Upper lobe of left lung (tissue), 6 donors: ENCODE measurements at regions not wholly inside any gene's neighbourhood (a gene's known extent, or its start where the extent isn't known, plus 50 kb on each side); places are given as distances from the start of the nearest gene placed in this dataset.
"Not testable (repeated sequence)": the region's sequence is repeated elsewhere in the genome, so short reads cannot be mapped to it uniquely, and the experiment has no call there.

Source experiments
- ATAC-seq, 2 donors: fragments of 200-7000 bp; cut with Tn5 transposase; one replicate each; pipeline ENCODE4 v1.9.1; 2022; ENCODE audit warnings: mild to moderate bottlenecking in 2 of 2, moderate library complexity in 2 of 2; ENCODE audit not compliant: low FRiP score in 2 of 2
- DNase-seq, 2 donors: peaks; one replicate each; pipeline ENCODE4 v3.0.0-alpha.2; 2019 to 2020
- H3K27ac ChIP-seq, 4 donors: fragments of 200-600 bp; sonication (generic); one replicate each; pipeline ENCODE4 v1.5.1; 2016 to 2019
- H3K27me3 ChIP-seq, 4 donors: fragments of 200-600 bp; sonication (generic); one replicate each; pipeline ENCODE4 v1.5.1; 2017 to 2019
- H3K36me3 ChIP-seq, 4 donors: fragments of 200-600 bp; sonication (generic); one replicate each; pipeline ENCODE4 v1.5.1; 2016 to 2019
- H3K4me1 ChIP-seq, 4 donors: fragments of 200-600 bp; sonication (generic); one replicate each; pipeline ENCODE4 v1.5.1; 2018 to 2019
- H3K4me3 ChIP-seq, 4 donors: fragments of 200-600 bp; sonication (generic); one replicate each; pipeline ENCODE4 v1.5.1; 2017 to 2019; ENCODE audit warnings: mild to moderate bottlenecking in 2 of 4, moderate library complexity in 1 of 4
- H3K9me3 ChIP-seq, 4 donors: fragments of 200-600 bp; sonication (generic); one replicate each; pipeline ENCODE4 v1.5.1; 2018 to 2019
- EP300 ChIP-seq, 4 donors: sonication (generic); formaldehyde crosslinking; IDR thresholded peaks; one replicate each; pipeline ENCODE4 v1.5.1; 2017; ENCODE audit warnings: antibody characterized with exemption in 4 of 4, control low read depth in 2 of 4
- POLR2A ChIP-seq, 4 donors: fragments of 450-650 bp; IDR thresholded peaks; one replicate each; pipeline ENCODE4 v1.5.1; 2016 to 2017; ENCODE audit warnings: antibody characterized with exemption in 4 of 4, mild to moderate bottlenecking in 2 of 4
- POLR2AphosphoS5 ChIP-seq, 2 donors: sonication (generic); formaldehyde crosslinking; IDR thresholded peaks; one replicate each; pipeline ENCODE4 v1.5.1; 2017; ENCODE audit warnings: antibody characterized with exemption in 2 of 2
- WGBS, 2 donors: methylation state at CpG; one replicate each; pipeline ENCODE4 v1.1.5; 2017 to 2018; 5-methylcytosine and 5-hydroxymethylcytosine counted together
- TF ChIP-seq, protein P1 (sequence below), 6 experiments: fragments of 450-650 bp in 4 of 6; fragments of 200-600 bp in 2 of 6; sonication (generic) in 2 of 6; IDR thresholded peaks; one replicate each; pipeline ENCODE4 v1.5.1; 2016 to 2019; ENCODE audit warnings: antibody characterized with exemption in 6 of 6
- donor health status: DM: no; HTN: no; CAD: no; lungs with moderate emphysema.
- donor health status: DM: no; HTN: yes; CAD: no; lungs with severe emphysema.

DNA sequence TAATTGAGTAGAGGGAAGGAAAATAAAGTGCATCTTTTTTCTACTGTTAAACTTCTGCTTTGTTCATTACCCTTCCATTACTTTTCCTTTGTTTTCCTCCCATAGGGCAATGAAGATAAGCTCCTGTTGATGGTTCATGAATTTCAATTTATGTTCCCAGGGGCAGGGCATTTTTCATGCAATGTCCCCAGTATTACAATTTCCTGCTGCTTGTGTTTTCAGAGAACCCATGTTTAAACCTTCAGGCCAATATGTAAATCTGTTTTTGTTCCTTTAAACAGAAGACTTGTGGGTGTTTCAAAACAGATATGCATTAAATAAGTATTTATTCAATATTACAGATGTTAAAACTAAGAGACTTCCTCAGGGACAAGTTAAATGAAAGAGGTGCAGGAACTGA lies 834.5 kb downstream of the ZPLD1 start:
- Histone ChIP-seq H3K27me3 (no peaks in the 10 kb centered on the region), H3K36me3 (no peaks in the 10 kb centered on the region), H3K4me1 (no peaks in the 10 kb centered on the region), H3K27ac (no peak overlapping the region), H3K4me3 (no peak overlapping the region), H3K9me3 (peaks cover 0 to 16% (median 3%) of the 10 kb centered on the region in 4 donors)
- TF ChIP-seq POLR2A (IDR thresholded peaks at IDR 0.05) (no peak), EP300 (IDR thresholded peaks at IDR 0.05) (no peak), POLR2AphosphoS5 (IDR thresholded peaks at IDR 0.05) (no peak)
- TF ChIP-seq, protein P1, sequence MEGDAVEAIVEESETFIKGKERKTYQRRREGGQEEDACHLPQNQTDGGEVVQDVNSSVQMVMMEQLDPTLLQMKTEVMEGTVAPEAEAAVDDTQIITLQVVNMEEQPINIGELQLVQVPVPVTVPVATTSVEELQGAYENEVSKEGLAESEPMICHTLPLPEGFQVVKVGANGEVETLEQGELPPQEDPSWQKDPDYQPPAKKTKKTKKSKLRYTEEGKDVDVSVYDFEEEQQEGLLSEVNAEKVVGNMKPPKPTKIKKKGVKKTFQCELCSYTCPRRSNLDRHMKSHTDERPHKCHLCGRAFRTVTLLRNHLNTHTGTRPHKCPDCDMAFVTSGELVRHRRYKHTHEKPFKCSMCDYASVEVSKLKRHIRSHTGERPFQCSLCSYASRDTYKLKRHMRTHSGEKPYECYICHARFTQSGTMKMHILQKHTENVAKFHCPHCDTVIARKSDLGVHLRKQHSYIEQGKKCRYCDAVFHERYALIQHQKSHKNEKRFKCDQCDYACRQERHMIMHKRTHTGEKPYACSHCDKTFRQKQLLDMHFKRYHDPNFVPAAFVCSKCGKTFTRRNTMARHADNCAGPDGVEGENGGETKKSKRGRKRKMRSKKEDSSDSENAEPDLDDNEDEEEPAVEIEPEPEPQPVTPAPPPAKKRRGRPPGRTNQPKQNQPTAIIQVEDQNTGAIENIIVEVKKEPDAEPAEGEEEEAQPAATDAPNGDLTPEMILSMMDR (IDR thresholded peaks at IDR 0.05), result no peak
- DNase-seq (no peak), ATAC-seq (no peak)

DNA sequence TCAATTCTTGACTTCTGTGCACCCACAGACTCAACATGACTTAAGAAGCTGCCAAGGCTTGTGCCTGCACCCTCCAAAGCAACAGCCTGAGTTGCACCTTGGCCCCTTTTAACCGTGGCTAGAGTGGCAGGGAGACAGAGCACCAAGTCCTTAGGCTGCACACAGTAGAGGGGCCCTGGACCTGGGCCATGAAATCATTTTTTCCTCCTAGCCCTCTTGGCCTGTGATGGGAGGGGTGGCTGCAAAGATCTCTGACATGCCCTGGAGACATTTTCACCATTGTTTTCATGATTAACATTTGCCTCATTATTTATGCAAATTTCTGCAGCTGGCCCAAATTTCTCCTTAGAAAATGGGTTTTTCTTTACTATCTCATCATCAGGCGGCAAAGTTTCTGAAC lies 836.8 kb downstream of the ZPLD1 start:
- 70 to 90% methylated on average over 2 of the region's 2 CpGs for WGBS, 2 donors
- TF ChIP-seq EP300 (IDR thresholded peaks at IDR 0.05) (no peak), POLR2AphosphoS5 (IDR thresholded peaks at IDR 0.05) (no peak), POLR2A (IDR thresholded peaks at IDR 0.05) (no peak)
- TF ChIP-seq, protein P1 (IDR thresholded peaks at IDR 0.05), result no peak
- peaks cover 0 to 16% (median 3%) of the 10 kb centered on the region in 4 donors for H3K9me3 ChIP-seq
- no peaks in the 10 kb centered on the region for H3K27me3 ChIP-seq
- H3K4me1 ChIP-seq, result no peaks in the 10 kb centered on the region
- H3K36me3 ChIP-seq, result no peaks in the 10 kb centered on the region
- DNase-seq, result no peak
- H3K4me3 ChIP-seq, result no peak overlapping the region
- H3K27ac ChIP-seq, result no peak overlapping the region
- ATAC-seq, result no peak

DNA sequence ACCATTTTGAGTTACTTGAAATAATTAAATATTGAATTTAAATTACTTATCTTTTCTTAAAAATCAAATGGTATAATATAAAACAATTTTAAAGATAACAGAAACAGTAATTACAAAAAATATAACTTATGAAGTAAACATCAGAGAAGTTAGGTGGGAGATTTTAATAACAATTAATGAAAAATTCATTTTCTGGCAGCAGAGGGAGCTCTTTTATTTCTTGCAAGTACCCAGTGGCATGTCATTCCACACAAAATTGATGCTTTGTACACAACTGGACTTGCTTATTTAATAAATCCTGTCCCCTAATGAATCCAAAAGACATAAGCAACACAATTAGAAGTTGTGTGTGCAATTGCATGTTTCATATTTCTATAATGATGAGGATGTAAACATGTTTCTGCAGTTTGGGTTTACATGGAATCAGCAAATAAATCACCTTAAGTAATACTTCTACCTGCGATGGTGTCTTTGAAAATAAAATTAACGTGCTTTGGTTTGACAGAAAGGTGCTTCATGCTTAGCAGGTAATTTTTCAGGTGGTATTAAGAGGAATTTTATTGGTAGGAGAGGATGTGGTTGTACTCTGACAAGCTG lies 861.3 kb downstream of the ZPLD1 start:
- no peak overlapping the region for H3K4me3 ChIP-seq
- H3K27me3 ChIP-seq, result no peaks in the 10 kb centered on the region
- no peak overlapping the region for H3K27ac ChIP-seq
- DNase-seq (no peak), ATAC-seq (no peak)
- no peaks in the 10 kb centered on the region for H3K4me1 ChIP-seq
- H3K9me3 ChIP-seq, result no peaks in the 10 kb centered on the region
- TF ChIP-seq, protein P1 (IDR thresholded peaks at IDR 0.05), result no peak
- TF ChIP-seq EP300 (IDR thresholded peaks at IDR 0.05), result no peak
- TF ChIP-seq POLR2A (IDR thresholded peaks at IDR 0.05), result no peak
- no peak for TF ChIP-seq POLR2AphosphoS5 (IDR thresholded peaks at IDR 0.05)
- 66 to 68% methylated on average over 2 of the region's 2 CpGs for WGBS, 2 donors
- no peaks in the 10 kb centered on the region for H3K36me3 ChIP-seq

DNA sequence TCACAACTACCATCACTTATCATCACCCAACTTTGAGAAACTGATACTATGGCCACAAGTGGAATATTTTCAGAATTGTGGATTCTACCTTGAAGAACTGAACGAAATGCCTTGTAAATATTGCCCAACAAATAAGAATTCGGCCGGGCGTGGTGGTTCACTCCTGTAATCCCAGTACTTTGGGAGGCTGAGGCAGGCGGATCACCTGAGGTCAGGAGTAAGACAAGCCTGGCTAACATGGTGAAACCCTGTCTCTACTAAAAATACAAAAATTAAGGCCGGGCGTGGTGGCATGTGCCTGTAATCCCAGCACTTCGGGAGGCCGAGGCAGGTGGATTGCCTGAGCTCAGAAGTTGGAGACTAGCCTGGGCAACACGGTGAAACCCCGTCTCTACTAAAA lies 862.7 kb downstream of the ZPLD1 start:
- not testable (repeated sequence) for H3K36me3 ChIP-seq, H3K27ac ChIP-seq, H3K4me3 ChIP-seq, H3K27me3 ChIP-seq, DNase-seq, H3K4me1 ChIP-seq, H3K9me3 ChIP-seq, ATAC-seq
- WGBS, 2 donors, result 90 to 91% methylated on average over 11 of the region's 11 CpGs

DNA sequence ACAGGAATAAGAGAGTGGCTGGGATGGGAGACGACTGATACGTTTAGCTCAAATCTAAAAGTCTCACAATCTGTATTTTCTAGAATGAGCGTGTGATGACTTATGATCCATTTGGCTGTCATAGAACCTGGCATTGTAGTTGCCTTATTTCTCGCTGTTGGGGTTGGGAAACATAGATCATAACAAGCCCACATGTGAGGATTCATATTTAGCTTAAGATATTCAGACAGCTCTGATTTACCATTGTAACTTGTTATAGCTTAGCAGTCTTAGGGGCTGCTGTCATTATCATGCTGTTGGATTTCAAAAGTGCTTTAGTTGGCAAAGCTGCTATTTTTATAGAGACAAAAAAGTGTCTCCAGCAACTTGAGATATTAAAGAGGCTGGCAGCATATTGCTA lies 871.3 kb downstream of the ZPLD1 start:
- H3K27ac ChIP-seq, result no peak overlapping the region
- DNase-seq (no peak), ATAC-seq (no peak)
- no peaks in the 10 kb centered on the region for H3K36me3 ChIP-seq
- no peaks in the 10 kb centered on the region for H3K4me1 ChIP-seq
- 72 to 83% methylated on average over 4 of the region's 4 CpGs for WGBS, 2 donors
- H3K27me3 ChIP-seq, result no peaks in the 10 kb centered on the region
- no peaks in the 10 kb centered on the region for H3K9me3 ChIP-seq
- TF ChIP-seq POLR2AphosphoS5 (IDR thresholded peaks at IDR 0.05) (no peak), POLR2A (IDR thresholded peaks at IDR 0.05) (no peak), EP300 (IDR thresholded peaks at IDR 0.05) (no peak)
- TF ChIP-seq, protein P1 (IDR thresholded peaks at IDR 0.05), result no peak
- no peak overlapping the region for H3K4me3 ChIP-seq
